ENCODE measurements at regions not wholly inside any gene's neighbourhood (a gene's known extent, or its start where the extent isn't known, plus 50 kb on each side); places are given as distances from the start of the nearest gene placed in this dataset.
A peak's percentile ranks its signal among the peaks of the same experiment; 100 is the strongest.

GRCh38 chr11:131253656-131254151 lies 116.7 kb upstream of the NTM start:
- peak overlapping the region; percentile 85 for H4K8ac ChIP-seq (replicated peaks; ENCODE audit: insufficient read length, low read depth, low read length)
- H3K9ac ChIP-seq (ENCODE audit: extremely low read depth, insufficient read length, low read length): peak overlapping the region; percentile 89
- H2BK20ac ChIP-seq (ENCODE audit: low read depth, low read length, poor library complexity, severe bottlenecking): no peak overlapping the region
- no peak overlapping the region for H4K91ac ChIP-seq (ENCODE audit: insufficient read length, low read depth, low read length)
- peak overlapping the region; percentile 32; the same call in 1 of the 2 replicates for H3K4ac ChIP-seq (ENCODE audit: low read depth, low read length)
- no peak overlapping the region for H2AK5ac ChIP-seq (ENCODE audit: insufficient read length, low read length)
- H2BK15ac ChIP-seq (ENCODE audit: low read depth, low read length): no peak overlapping the region
- no peaks in the 10 kb centered on the region for H3K9me3 ChIP-seq (ENCODE audit: control insufficient read depth, low read depth, low read length)
- H3K27ac ChIP-seq (ENCODE audit: insufficient read length, low read depth, low read length): peak overlapping the region; percentile 89
- no peak overlapping the region for H2AFZ ChIP-seq (ENCODE audit: low read length)
- peaks cover 12% of the 10 kb centered on the region; the same call in 1 of the 2 replicates for H3K79me2 ChIP-seq (ENCODE audit: insufficient read depth, low read length)
- Mint-ChIP-seq H3K36me3 (ENCODE audit: insufficient read depth in 1 of 3, low read depth in 3 of 3) (peaks cover 28 to 38% (median 31%) of the 10 kb centered on the region in 3 experiments), H3K9me3 (peaks cover 14 to 25% of the 10 kb centered on the region in 2 experiments), H3K4me1 (peaks cover 70 to 74% of the 10 kb centered on the region in 2 experiments), H3K27me3 (ENCODE audit: low read depth) (no peaks in the 10 kb centered on the region; the same call in 1 of the 2 replicates), H3K27ac (peak overlapping the region; percentile 98 to 100 (median 99)), H3K4me3 (peak overlapping the region; percentile 75 to 91)
- no peak for TF ChIP-seq CTCF (conservative IDR thresholded peaks at IDR 0.05)
- no peak overlapping the region for H2BK12ac ChIP-seq (ENCODE audit: insufficient read length, low read depth, low read length)
- peak overlapping the region; percentile 43 for H2BK5ac ChIP-seq (ENCODE audit: insufficient read length, low read length)
- peak overlapping the region; percentile 90 for H3K4me2 ChIP-seq (ENCODE audit: insufficient read depth, insufficient read length, low read length)
- peak overlapping the region; percentile 39 for H4K5ac ChIP-seq (ENCODE audit: insufficient read length, low read depth, low read length)
- peak overlapping the region; percentile 88; the same call in 1 of the 2 replicates for H3K14ac ChIP-seq (ENCODE audit: insufficient read depth, low read length)
- H4K20me1 ChIP-seq (ENCODE audit: control insufficient read depth, insufficient read depth, insufficient read length): no peaks in the 10 kb centered on the region
- H2BK120ac ChIP-seq (ENCODE audit: low read depth, low read length, poor library complexity, severe bottlenecking): peak overlapping the region; percentile 49
- H3K23ac ChIP-seq (ENCODE audit: insufficient read length, low read depth, low read length): no peak overlapping the region
- no peaks in the 10 kb centered on the region; the same call in 1 of the 2 replicates for H3K27me3 ChIP-seq (ENCODE audit: insufficient read depth, low read length)
- H3K79me1 ChIP-seq (ENCODE audit: insufficient read depth, low read depth, low read length, poor library complexity, severe bottlenecking): no peaks in the 10 kb centered on the region
- peak; percentile 71 for DNase-seq
- peaks cover 8% of the 10 kb centered on the region for H3K23me2 ChIP-seq (ENCODE audit: insufficient read length, low read depth, low read length, poor library complexity, severe bottlenecking)
- H3K18ac ChIP-seq (ENCODE audit: insufficient read length, low read depth, low read length): peak overlapping the region; percentile 45
- H3K4me1 ChIP-seq (ENCODE audit: insufficient read depth, low read length): peaks cover 10% of the 10 kb centered on the region
- no CpG with 5 or more reads among the region's 9 CpGs for WGBS (ENCODE audit: extremely low coverage, insufficient read length, low lambda C conversion rate)
- H3T11ph ChIP-seq (ENCODE audit: low read length): no peak overlapping the region
- peak overlapping the region; percentile 16 for H3K56ac ChIP-seq (ENCODE audit: insufficient read length, low read depth, low read length)

Measured in H9 (cell line).